ENCODE measurements at regions not wholly inside any gene's neighbourhood (a gene's known extent, or its start where the extent isn't known, plus 50 kb on each side); places are given as distances from the start of the nearest gene placed in this dataset.

GRCh38 chr4:138912704-138913340, 102.8 kb upstream of the NOCT start:
- Histone ChIP-seq H3K4me1 (ENCODE audit: insufficient read depth) (no peaks in the 10 kb centered on the region), H3K4me3 (ENCODE audit: low read depth, low read length) (no peak overlapping the region), H3K27ac (ENCODE audit: low read depth) (no peak overlapping the region), H3K36me3 (ENCODE audit: insufficient read depth) (no peaks in the 10 kb centered on the region)
- DNase-seq (ENCODE audit: extremely low spot score), result no peak
- 71% methylated on average over 3 of the region's 3 CpGs for WGBS

GRCh38 chr4:138911909-138912703, 103.5 kb upstream of the NOCT start:
- Histone ChIP-seq H3K4me3 (ENCODE audit: low read depth, low read length) (no peak overlapping the region), H3K4me1 (ENCODE audit: insufficient read depth) (no peaks in the 10 kb centered on the region), H3K27ac (ENCODE audit: low read depth) (no peak overlapping the region), H3K36me3 (ENCODE audit: insufficient read depth) (no peaks in the 10 kb centered on the region)
- WGBS, result 31% methylated on average over 9 of the region's 9 CpGs
- DNase-seq (ENCODE audit: extremely low spot score), result no peak

- Histone ChIP-seq H3K27ac (ENCODE audit: low read depth) (peak overlapping the region; percentile 35), H3K4me3 (ENCODE audit: low read depth, low read length) (no peak overlapping the region)
- 8% methylated on average over 12 of the region's 12 CpGs for WGBS
Measured at GRCh38 chr4:138910914-138911336, 104.7 kb upstream of the NOCT start.

DNA sequence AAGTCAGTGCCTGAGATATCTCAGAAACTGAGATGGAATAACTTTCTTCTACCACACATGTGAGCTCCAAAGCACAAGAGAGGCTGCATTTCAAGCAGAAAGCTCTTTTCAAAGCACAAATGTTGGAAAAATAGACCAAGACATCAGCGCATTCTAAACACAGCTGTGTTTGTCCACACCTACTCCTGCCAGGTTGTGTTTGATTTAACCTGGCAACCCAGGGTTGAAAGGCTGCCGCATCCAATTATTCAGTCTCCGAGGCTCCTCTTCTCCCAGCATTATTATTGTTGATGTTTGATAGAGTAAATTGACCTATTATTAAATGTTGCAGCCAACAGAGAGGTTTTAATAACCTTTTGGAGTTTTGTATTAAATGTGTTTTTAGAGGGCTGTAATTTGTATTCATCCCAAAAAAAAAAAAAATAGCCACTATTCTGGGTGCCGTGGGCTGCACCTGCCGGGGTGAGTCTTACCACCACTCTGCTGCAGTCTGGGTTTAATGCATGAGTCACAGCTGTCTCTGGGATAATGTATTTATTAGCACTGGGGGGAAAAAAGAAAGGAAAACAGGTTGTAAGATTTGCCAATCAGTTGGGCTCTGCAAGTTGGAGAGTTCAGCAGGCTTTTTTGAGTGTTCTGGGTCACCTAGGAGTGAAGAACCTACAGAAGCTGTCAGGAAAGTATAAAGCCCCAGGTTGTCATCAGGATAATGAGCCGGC, 105.2 kb upstream of the NOCT start:
- Histone ChIP-seq H3K4me1 (ENCODE audit: insufficient read depth) (no peaks in the 10 kb centered on the region), H3K4me3 (ENCODE audit: low read depth, low read length) (no peak overlapping the region), H3K36me3 (ENCODE audit: insufficient read depth) (no peaks in the 10 kb centered on the region), H3K27ac (ENCODE audit: low read depth) (no peak overlapping the region)
- WGBS, result 41% methylated on average over 6 of the region's 6 CpGs
- no peak for DNase-seq (ENCODE audit: extremely low spot score)

More at GRCh38 chr4:138910914-138911336, 104.7 kb upstream of the NOCT start:
- Histone ChIP-seq H3K4me1 (ENCODE audit: insufficient read depth) (no peaks in the 10 kb centered on the region), H3K36me3 (ENCODE audit: insufficient read depth) (no peaks in the 10 kb centered on the region)
- peak; percentile 83 for DNase-seq (ENCODE audit: extremely low spot score)

- Histone ChIP-seq H3K27ac (ENCODE audit: low read depth) (no peak overlapping the region), H3K36me3 (ENCODE audit: insufficient read depth) (no peaks in the 10 kb centered on the region), H3K4me3 (ENCODE audit: low read depth, low read length) (no peak overlapping the region), H3K4me1 (ENCODE audit: insufficient read depth) (no peaks in the 10 kb centered on the region)
- 85% methylated on average over 4 of the region's 4 CpGs for WGBS
- no peak for DNase-seq (ENCODE audit: extremely low spot score)
Measured at GRCh38 chr4:138909587-138909986, 106.0 kb upstream of the NOCT start.

GRCh38 chr4:138908134-138908533, 107.4 kb upstream of the NOCT start:
- DNase-seq (ENCODE audit: extremely low spot score), result no peak
- Histone ChIP-seq H3K4me1 (ENCODE audit: insufficient read depth) (no peaks in the 10 kb centered on the region), H3K27ac (ENCODE audit: low read depth) (no peak overlapping the region), H3K4me3 (ENCODE audit: low read depth, low read length) (no peak overlapping the region), H3K36me3 (ENCODE audit: insufficient read depth) (no peaks in the 10 kb centered on the region)
- WGBS, result 95% methylated on average over 5 of the region's 5 CpGs

DNA sequence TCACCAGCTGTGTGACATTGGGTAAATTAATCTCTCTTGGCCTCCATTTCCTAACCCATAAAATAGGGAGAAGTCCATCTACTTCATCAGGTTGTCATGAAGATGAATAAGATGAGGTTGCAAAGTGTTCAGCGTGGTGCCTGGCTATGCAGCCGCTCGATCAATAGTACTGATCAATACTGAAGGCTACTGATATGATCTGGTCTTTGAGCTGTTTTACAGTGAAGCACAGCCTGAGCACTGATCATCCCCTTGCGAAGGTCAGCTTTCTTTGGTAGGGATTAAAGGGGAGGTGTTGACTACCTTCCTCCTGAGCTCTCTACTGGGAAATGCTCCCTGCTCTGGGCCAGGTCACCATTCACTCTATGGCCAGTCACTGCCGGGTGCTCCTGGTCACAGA, 108.4 kb upstream of the NOCT start:
- 88% methylated on average over 5 of the region's 5 CpGs for WGBS
- H3K4me1 ChIP-seq (ENCODE audit: insufficient read depth), result no peaks in the 10 kb centered on the region
- DNase-seq (ENCODE audit: extremely low spot score), result no peak
- H3K36me3 ChIP-seq (ENCODE audit: insufficient read depth), result no peaks in the 10 kb centered on the region
- no peak overlapping the region for H3K27ac ChIP-seq (ENCODE audit: low read depth)
- no peak overlapping the region for H3K4me3 ChIP-seq (ENCODE audit: low read depth, low read length)

DNA sequence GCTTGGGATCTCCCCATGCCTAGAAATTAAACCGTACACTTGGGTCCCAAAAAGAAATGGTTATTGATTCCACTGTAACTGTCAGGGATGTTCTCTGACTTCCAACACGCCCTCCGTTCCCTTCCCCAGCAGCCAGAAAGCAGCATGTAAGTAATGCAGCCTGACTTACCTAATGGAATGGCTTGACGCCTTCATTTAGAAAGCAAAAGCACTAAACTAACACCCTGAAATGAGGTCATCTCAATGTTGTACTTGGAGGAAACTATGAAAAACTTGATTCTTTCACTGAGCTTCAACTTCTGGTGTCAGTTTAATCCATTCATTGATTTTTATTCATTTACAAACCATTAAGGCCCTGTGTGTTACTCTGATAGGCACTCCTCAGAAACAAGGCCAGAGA, 110.8 kb upstream of the NOCT start:
- 95% methylated on average over 4 of the region's 4 CpGs for WGBS
- H3K4me3 ChIP-seq (ENCODE audit: low read depth, low read length), result no peak overlapping the region

GRCh38 chr4:138903185-138903584, 112.4 kb upstream of the NOCT start:
- DNase-seq (ENCODE audit: extremely low spot score), result no peak
- no peak overlapping the region for H3K27ac ChIP-seq (ENCODE audit: low read depth)
- 58% methylated on average over 3 of the region's 3 CpGs for WGBS
- H3K4me1 ChIP-seq (ENCODE audit: insufficient read depth), result no peaks in the 10 kb centered on the region
- H3K36me3 ChIP-seq (ENCODE audit: insufficient read depth), result no peaks in the 10 kb centered on the region
- H3K4me3 ChIP-seq (ENCODE audit: low read depth, low read length), result no peak overlapping the region

More for the DNA sequence above, 110.8 kb upstream of the NOCT start:
- DNase-seq (ENCODE audit: extremely low spot score), result no peak
- Histone ChIP-seq H3K27ac (ENCODE audit: low read depth) (no peak overlapping the region), H3K4me1 (ENCODE audit: insufficient read depth) (no peaks in the 10 kb centered on the region), H3K36me3 (ENCODE audit: insufficient read depth) (no peaks in the 10 kb centered on the region)

- no peaks in the 10 kb centered on the region for H3K4me1 ChIP-seq (ENCODE audit: insufficient read depth)
- DNase-seq (ENCODE audit: extremely low spot score), result no peak
- no peak overlapping the region for H3K4me3 ChIP-seq (ENCODE audit: low read depth, low read length)
- WGBS, result 79% methylated on average over 3 of the region's 3 CpGs
- no peaks in the 10 kb centered on the region for H3K36me3 ChIP-seq (ENCODE audit: insufficient read depth)
- no peak overlapping the region for H3K27ac ChIP-seq (ENCODE audit: low read depth)
Measured at GRCh38 chr4:138902705-138903104, 112.9 kb upstream of the NOCT start.

- Histone ChIP-seq H3K4me1 (ENCODE audit: insufficient read depth) (no peaks in the 10 kb centered on the region), H3K4me3 (ENCODE audit: low read depth, low read length) (no peak overlapping the region), H3K27ac (ENCODE audit: low read depth) (no peak overlapping the region), H3K36me3 (ENCODE audit: insufficient read depth) (no peaks in the 10 kb centered on the region)
- 84% methylated on average over 4 of the region's 4 CpGs for WGBS
- DNase-seq (ENCODE audit: extremely low spot score), result no peak
Measured at GRCh38 chr4:138901177-138901576, 114.4 kb upstream of the NOCT start.

DNA sequence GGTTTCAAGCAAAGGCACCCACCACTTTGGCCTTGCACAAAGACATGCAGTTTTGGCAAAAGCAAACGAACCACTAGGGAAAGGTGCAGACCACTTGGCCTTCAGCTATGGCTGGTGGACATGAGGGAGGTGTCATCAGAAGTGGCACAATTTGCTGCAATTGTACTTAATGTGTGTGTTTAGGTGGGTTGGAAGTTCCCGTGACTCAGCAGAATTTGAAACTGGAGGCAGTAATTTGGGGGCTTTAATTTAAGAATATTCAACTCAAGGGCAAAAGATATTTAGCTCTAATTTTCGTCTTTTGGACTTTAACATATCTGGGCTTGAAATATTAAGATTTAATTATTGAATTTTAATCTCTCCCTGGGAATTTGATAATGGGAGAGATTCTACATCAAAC, 115.6 kb upstream of the NOCT start:
- Histone ChIP-seq H3K27ac (ENCODE audit: low read depth) (no peak overlapping the region), H3K36me3 (ENCODE audit: insufficient read depth) (no peaks in the 10 kb centered on the region), H3K4me1 (ENCODE audit: insufficient read depth) (no peaks in the 10 kb centered on the region), H3K4me3 (ENCODE audit: low read depth, low read length) (no peak overlapping the region)
- no peak for DNase-seq (ENCODE audit: extremely low spot score)
- 96% methylated on average over 3 of the region's 3 CpGs for WGBS

DNA sequence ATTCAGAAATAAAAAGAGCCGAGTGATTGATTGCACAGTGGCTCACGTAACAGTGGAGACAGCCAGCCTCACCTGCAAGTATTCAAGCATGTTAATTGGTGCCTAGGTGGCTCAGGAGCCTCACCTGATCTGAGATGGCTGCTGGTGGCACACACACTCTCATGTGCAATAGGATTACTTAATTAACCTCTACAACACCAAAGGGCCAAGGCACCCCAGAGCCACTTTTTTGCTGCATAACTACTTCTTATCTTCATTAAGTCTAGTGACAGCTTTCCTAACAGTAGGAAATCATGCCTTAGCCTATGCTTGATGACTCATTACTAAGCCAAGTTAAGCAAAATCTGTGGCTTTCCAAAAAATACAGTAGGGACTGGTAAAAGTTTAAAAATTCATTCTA, 117.3 kb upstream of the NOCT start:
- DNase-seq (ENCODE audit: extremely low spot score), result no peak
- H3K36me3 ChIP-seq (ENCODE audit: insufficient read depth), result no peaks in the 10 kb centered on the region
- no peak overlapping the region for H3K27ac ChIP-seq (ENCODE audit: low read depth)
- no peak overlapping the region for H3K4me3 ChIP-seq (ENCODE audit: low read depth, low read length)
- H3K4me1 ChIP-seq (ENCODE audit: insufficient read depth), result no peaks in the 10 kb centered on the region
- 69% methylated on average over 2 of the region's 2 CpGs for WGBS

- Histone ChIP-seq H3K27ac (ENCODE audit: low read depth) (no peak overlapping the region), H3K4me3 (ENCODE audit: low read depth, low read length) (no peak overlapping the region), H3K4me1 (ENCODE audit: insufficient read depth) (no peaks in the 10 kb centered on the region), H3K36me3 (ENCODE audit: insufficient read depth) (no peaks in the 10 kb centered on the region)
- 27% methylated on average over 2 of the region's 2 CpGs for WGBS
- no peak for DNase-seq (ENCODE audit: extremely low spot score)
Measured at GRCh38 chr4:138897811-138898226, 117.8 kb upstream of the NOCT start.
